ENCODE measurements at regions not wholly inside any gene's neighbourhood (a gene's known extent, or its start where the extent isn't known, plus 50 kb on each side); places are given as distances from the start of the nearest gene placed in this dataset.

- no peak for TF ChIP-seq CTCF (IDR thresholded peaks at IDR 0.05; ENCODE audit: low read depth, low read length, missing control alignments)
- H3K4me3 ChIP-seq (replicated peaks; ENCODE audit: low read depth, low read length) = no peak overlapping the region
- no peak for DNase-seq (ENCODE audit: extremely low read depth, low read depth)
Measured at GRCh38 chr3:76321614-76322013, 536.3 kb upstream of the ZNF717 start.

- H3K4me3 ChIP-seq (replicated peaks; ENCODE audit: low read depth, low read length) = no peak overlapping the region
- DNase-seq (ENCODE audit: extremely low read depth, low read depth) = no peak
- TF ChIP-seq CTCF (IDR thresholded peaks at IDR 0.05; ENCODE audit: low read depth, low read length, missing control alignments) = no peak
Measured at GRCh38 chr3:76324101-76324500, 538.8 kb upstream of the ZNF717 start.

- no peak overlapping the region for H3K4me3 ChIP-seq (replicated peaks; ENCODE audit: low read depth, low read length)
- no peak for TF ChIP-seq CTCF (IDR thresholded peaks at IDR 0.05; ENCODE audit: low read depth, low read length, missing control alignments)
- DNase-seq (ENCODE audit: extremely low read depth, low read depth) = no peak
Measured at GRCh38 chr3:76345878-76346277, 560.5 kb upstream of the ZNF717 start.

- no peak for TF ChIP-seq CTCF (IDR thresholded peaks at IDR 0.05; ENCODE audit: low read depth, low read length, missing control alignments)
- no peak for DNase-seq (ENCODE audit: extremely low read depth, low read depth)
- no peak overlapping the region for H3K4me3 ChIP-seq (replicated peaks; ENCODE audit: low read depth, low read length)
Measured at GRCh38 chr3:76346690-76347089, 561.3 kb upstream of the ZNF717 start.

- no peak for DNase-seq (ENCODE audit: extremely low read depth, low read depth)
- TF ChIP-seq CTCF (IDR thresholded peaks at IDR 0.05; ENCODE audit: low read depth, low read length, missing control alignments) = no peak
Measured at GRCh38 chr3:76349715-76350480, 564.5 kb upstream of the ZNF717 start.

GRCh38 chr3:76352051-76352450 is 566.7 kb upstream of the ZNF717 start:
- TF ChIP-seq CTCF (IDR thresholded peaks at IDR 0.05; ENCODE audit: low read depth, low read length, missing control alignments) = no peak
- DNase-seq (ENCODE audit: extremely low read depth, low read depth) = no peak
- H3K4me3 ChIP-seq (replicated peaks; ENCODE audit: low read depth, low read length) = no peak overlapping the region

More at GRCh38 chr3:76349715-76350480, 564.5 kb upstream of the ZNF717 start:
- H3K4me3 ChIP-seq (replicated peaks; ENCODE audit: low read depth, low read length) = no peak overlapping the region
